Mammary epithelial cell (primary cell): ENCODE measurements at regions not wholly inside any gene's neighbourhood (a gene's known extent, or its start where the extent isn't known, plus 50 kb on each side); places are given as distances from the start of the nearest gene placed in this dataset.

Experiments
- CTCF ChIP-seq, 2 donors: IDR thresholded peaks in 1 of 2; conservative IDR thresholded peaks in 1 of 2; 2 replicates each; pipeline ENCODE4 v1.5.1; 2011 to 2012; ENCODE audit warnings: inconsistent platforms in 2 of 2, low read length in 2 of 2, mild to moderate bottlenecking in 2 of 2, control low read depth in 1 of 2, low read depth in 1 of 2; ENCODE audit not compliant: insufficient read depth in 1 of 2; ENCODE audit errors: extremely low read depth in 1 of 2
- EZH2 ChIP-seq: IDR thresholded peaks from 2 replicates; pipeline ENCODE4 v1.6.1; 2012; ENCODE audit warnings: low read length, inconsistent platforms, borderline replicate concordance

- TF ChIP-seq CTCF (conservative IDR thresholded peaks at IDR 0.05 in 1 of 2, IDR thresholded peaks at IDR 0.05 in 1 of 2; ENCODE audit: extremely low read depth in 1 of 2, insufficient read depth in 1 of 2, low read depth in 1 of 2, low read length in 2 of 2) (no peak), EZH2 (no peak)
These were observed 127.6 kb upstream of the MME start for GRCh38 chr3:154952553-154952952.
